Neural cell (in vitro differentiated cells): ENCODE measurements at regions not wholly inside any gene's neighbourhood (a gene's known extent, or its start where the extent isn't known, plus 50 kb on each side); places are given as distances from the start of the nearest gene placed in this dataset.

Experiments
- H2AFZ ChIP-seq: fragments of 200-600, 300-800 bp; sonication (generic), shearing (Covaris generic); 2 replicates; pipeline ENCODE4 v1.6.0; 2014; ENCODE audit warnings: low read depth, mild to moderate bottlenecking, antibody characterized with exemption, low read length, moderate library complexity
- H3F3A ChIP-seq: fragments of 200-600 bp; shearing (Covaris generic); 2 replicates; pipeline ENCODE4 v1.6.1; 2016; ENCODE audit warnings: mild to moderate bottlenecking, moderate library complexity, mixed read lengths, antibody characterized with exemption, low read length; ENCODE audit not compliant: insufficient read depth, poor library complexity, severe bottlenecking
- H3K27ac ChIP-seq: fragments of 200-600, 300-800 bp; sonication (generic), shearing (Covaris generic); 2 replicates; pipeline ENCODE4 v1.5.1; 2014; ENCODE audit warnings: mild to moderate bottlenecking, low read length, moderate library complexity
- H3K27me3 ChIP-seq: fragments of 300-800, 200-600 bp; sonication (generic), shearing (Covaris generic); 2 replicates; pipeline ENCODE4 v1.6.0; 2014; ENCODE audit warnings: mild to moderate bottlenecking, low read depth, low read length, moderate library complexity; ENCODE audit not compliant: insufficient read depth
- H3K36me3 ChIP-seq: fragments of 300-800, 200-600 bp; sonication (generic), shearing (Covaris generic); 2 replicates; pipeline ENCODE4 v1.5.1; 2014; ENCODE audit warnings: mild to moderate bottlenecking, antibody characterized with exemption, low read length, moderate library complexity; ENCODE audit not compliant: insufficient read depth
- H3K4me2 ChIP-seq: fragments of 300-800, 200-600 bp; sonication (generic), shearing (Covaris generic); 2 replicates; pipeline ENCODE4 v1.6.0; 2014; ENCODE audit warnings: mild to moderate bottlenecking, low read length
- H3K4me3 ChIP-seq: fragments of 300-800, 200-600 bp; sonication (generic), shearing (Covaris generic); 2 replicates; pipeline ENCODE4 v1.5.1; 2014; ENCODE audit warnings: mild to moderate bottlenecking, low read length, moderate library complexity
- H3K79me2 ChIP-seq: fragments of 200-600 bp; shearing (Covaris generic); replicated peaks from 2 replicates; pipeline ENCODE4 v1.6.0; 2014; ENCODE audit warnings: mild to moderate bottlenecking, low read length, moderate library complexity; ENCODE audit not compliant: insufficient read depth
- H3K9ac ChIP-seq: fragments of 300-800, 200-600 bp; sonication (generic), shearing (Covaris generic); 2 replicates; pipeline ENCODE4 v1.6.1; 2016; ENCODE audit warnings: mild to moderate bottlenecking, low read length, mixed read lengths
- H3K9me2 ChIP-seq: fragments of 200-600 bp; shearing (Covaris generic); 2 replicates; pipeline ENCODE4 v1.6.1; 2016; ENCODE audit warnings: mild to moderate bottlenecking, low read length, mixed read lengths; ENCODE audit not compliant: insufficient read depth
- H3K9me3 ChIP-seq: fragments of 200-600, 300-800 bp; sonication (generic), shearing (Covaris generic); 2 replicates; pipeline ENCODE4 v1.6.1; 2016; ENCODE audit warnings: mild to moderate bottlenecking, mixed run types, low read length, moderate library complexity, mixed read lengths
- H4K20me1 ChIP-seq: fragments of 200-600 bp; shearing (Covaris generic); 2 replicates; pipeline ENCODE4 v1.6.1; 2016; ENCODE audit warnings: mild to moderate bottlenecking, mixed run types; ENCODE audit not compliant: insufficient read depth
- EP300 ChIP-seq: fragments of 450-650 bp; conservative IDR thresholded peaks from 2 replicates; pipeline ENCODE4 v1.6.1; 2014; ENCODE audit warnings: antibody characterized with exemption, mild to moderate bottlenecking, moderate library complexity; ENCODE audit not compliant: poor library complexity, severe bottlenecking
- EZH2 ChIP-seq: fragments of 200-600, 300-800 bp; shearing (Covaris generic), sonication (generic); IDR thresholded peaks from 2 replicates; pipeline ENCODE4 v1.6.1; 2014; ENCODE audit warnings: antibody characterized with exemption, low read length, borderline replicate concordance, mild to moderate bottlenecking; ENCODE audit not compliant: insufficient read depth, poor library complexity, severe bottlenecking
- MXI1 ChIP-seq: fragments of 450-650 bp; conservative IDR thresholded peaks from 2 replicates; pipeline ENCODE4 v1.6.1; 2014; ENCODE audit warnings: antibody characterized with exemption, mild to moderate bottlenecking; ENCODE audit not compliant: poor library complexity, severe bottlenecking
- POLR2AphosphoS5 ChIP-seq: IDR thresholded peaks from 2 replicates; pipeline ENCODE4 v1.6.1; 2012
- RAD21 ChIP-seq: fragments of 450-650 bp; conservative IDR thresholded peaks from 2 replicates; pipeline ENCODE4 v1.6.1; 2014; ENCODE audit warnings: antibody characterized with exemption, mild to moderate bottlenecking, moderate library complexity
- REST ChIP-seq: IDR thresholded peaks from 2 replicates; pipeline ENCODE4 v1.6.1; 2012; ENCODE audit warnings: borderline replicate concordance
- SMC3 ChIP-seq: fragments of 450-650 bp; conservative IDR thresholded peaks from 2 replicates; pipeline ENCODE4 v1.6.1; 2014; ENCODE audit warnings: antibody characterized with exemption, mild to moderate bottlenecking, moderate library complexity; ENCODE audit not compliant: poor library complexity
- TAF1 ChIP-seq: IDR thresholded peaks from 2 replicates; pipeline ENCODE4 v1.6.1; 2012; ENCODE audit warnings: low read depth
- TF ChIP-seq, protein P1 (sequence below): fragments of 450-650 bp; IDR thresholded peaks from 2 replicates; pipeline ENCODE4 v1.5.1; 2014; ENCODE audit warnings: antibody characterized with exemption, mild to moderate bottlenecking, moderate library complexity; ENCODE audit not compliant: poor library complexity, severe bottlenecking

DNA sequence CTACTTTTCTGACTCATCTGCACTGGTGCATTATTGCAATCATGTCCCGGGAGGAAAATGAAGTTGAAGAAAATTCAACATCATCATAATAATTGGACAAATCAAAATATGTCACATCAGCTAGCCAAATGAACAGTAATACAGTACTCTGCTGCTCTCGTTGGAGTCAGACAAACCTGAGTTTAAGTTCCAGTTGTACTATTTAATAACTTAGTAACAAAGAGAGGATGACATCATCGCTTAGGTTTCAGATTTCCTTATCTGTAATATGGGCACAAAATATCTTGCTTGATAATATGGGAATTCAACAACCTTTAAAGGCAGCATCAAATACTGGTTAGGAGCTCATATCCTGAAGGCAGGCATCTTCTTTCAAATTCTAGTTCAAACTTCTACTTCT, 1248.9 kb upstream of the ACO1 start:
- no peak overlapping the region for H3K27ac ChIP-seq
- H2AFZ ChIP-seq: no peak overlapping the region
- H3K4me2 ChIP-seq: no peak overlapping the region
- no peak overlapping the region for H3K9ac ChIP-seq
- no peaks in the 10 kb centered on the region for H3K9me3 ChIP-seq
- no peaks in the 10 kb centered on the region for H3F3A ChIP-seq
- no peak for TF ChIP-seq TAF1
- H3K4me3 ChIP-seq: no peak overlapping the region
- H4K20me1 ChIP-seq: no peaks in the 10 kb centered on the region
- no peaks in the 10 kb centered on the region for H3K9me2 ChIP-seq
- no peaks in the 10 kb centered on the region for H3K79me2 ChIP-seq
- no peaks in the 10 kb centered on the region for H3K27me3 ChIP-seq
- no peaks in the 10 kb centered on the region for H3K36me3 ChIP-seq

DNA sequence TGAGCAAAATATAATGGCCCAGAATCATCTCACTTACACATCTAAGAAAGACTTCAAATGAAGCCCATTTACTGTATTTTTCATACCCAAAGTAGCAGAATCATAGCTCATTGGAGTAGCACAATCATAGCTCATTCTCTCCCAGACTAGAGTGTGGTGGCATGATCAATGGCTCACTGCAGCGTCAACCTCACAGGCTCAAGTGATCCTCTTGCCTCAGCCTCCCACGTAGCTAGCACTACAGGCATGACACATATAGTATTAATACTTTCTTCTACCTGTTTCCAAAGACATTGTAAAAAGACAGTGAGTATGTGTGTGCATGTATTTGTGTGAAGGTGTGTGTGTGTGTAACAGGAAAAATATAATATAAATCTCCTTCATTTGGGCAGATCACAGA, 1247.9 kb upstream of the ACO1 start:
- no peaks in the 10 kb centered on the region for H3K79me2 ChIP-seq
- H3K27me3 ChIP-seq: no peaks in the 10 kb centered on the region
- no peak overlapping the region for H3K9ac ChIP-seq
- H4K20me1 ChIP-seq: no peaks in the 10 kb centered on the region
- no peaks in the 10 kb centered on the region for H3K9me2 ChIP-seq
- H3F3A ChIP-seq: no peaks in the 10 kb centered on the region
- H3K27ac ChIP-seq: no peak overlapping the region
- H3K9me3 ChIP-seq: no peaks in the 10 kb centered on the region
- no peaks in the 10 kb centered on the region for H3K36me3 ChIP-seq
- no peak overlapping the region for H2AFZ ChIP-seq
- H3K4me3 ChIP-seq: no peak overlapping the region
- H3K4me2 ChIP-seq: no peak overlapping the region
- TF ChIP-seq REST: no peak

DNA sequence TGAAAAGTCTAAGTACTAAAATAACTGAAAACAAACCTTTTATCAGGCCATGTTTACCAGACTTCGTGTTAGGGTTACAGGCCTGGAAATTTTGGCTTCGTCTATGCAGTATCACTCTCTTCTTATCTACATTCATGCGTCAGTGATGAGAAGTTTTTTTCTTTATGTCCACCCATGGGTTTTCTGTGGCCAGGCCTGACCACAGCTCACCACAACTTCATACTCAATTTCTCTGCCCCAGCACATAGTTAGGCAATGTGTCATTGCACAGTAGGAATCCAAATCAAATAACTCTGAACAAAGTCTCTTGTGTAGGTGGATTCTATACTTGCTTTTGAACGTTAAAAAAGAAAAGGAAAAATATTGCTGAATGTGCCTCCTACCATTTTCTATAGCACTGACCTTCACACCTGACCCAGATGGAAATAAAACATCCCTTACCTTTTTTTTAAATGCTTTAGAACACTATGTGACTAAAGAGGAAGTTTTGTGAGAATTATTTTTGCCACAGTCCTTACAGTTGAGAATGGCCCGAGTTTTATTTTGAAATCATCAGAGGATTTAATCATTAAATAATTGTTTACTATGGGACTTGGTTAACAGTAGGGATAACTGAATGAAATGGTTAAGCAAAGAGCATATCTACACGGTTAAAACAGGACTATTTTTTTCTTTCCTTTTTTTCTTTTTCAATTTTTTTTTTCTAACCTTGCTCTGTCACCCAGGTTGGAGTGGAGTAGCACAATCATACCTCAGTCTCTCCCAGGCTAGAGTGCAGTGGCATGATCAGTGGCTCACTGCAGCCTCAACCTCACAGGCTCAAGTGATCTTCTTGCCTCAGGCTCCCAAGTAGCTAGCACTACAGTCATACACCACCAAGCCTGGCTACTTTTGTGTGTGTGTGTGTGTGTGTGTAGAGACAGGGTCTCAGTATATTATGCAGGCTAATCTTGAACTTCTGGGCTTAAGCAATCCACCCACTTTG, 1247.0 kb upstream of the ACO1 start:
- no peak overlapping the region for H2AFZ ChIP-seq
- no peak overlapping the region for H3K9ac ChIP-seq
- no peaks in the 10 kb centered on the region for H3K36me3 ChIP-seq
- H3K4me2 ChIP-seq: no peak overlapping the region
- no peak overlapping the region for H3K4me3 ChIP-seq
- no peak overlapping the region for H3K27ac ChIP-seq
- H4K20me1 ChIP-seq: no peaks in the 10 kb centered on the region
- H3K27me3 ChIP-seq: no peaks in the 10 kb centered on the region
- TF ChIP-seq REST: no peak
- no peak for TF ChIP-seq EZH2
- TF ChIP-seq SMC3: no peak
- no peak for TF ChIP-seq RAD21
- TF ChIP-seq EP300: no peak
- TF ChIP-seq, protein P1, sequence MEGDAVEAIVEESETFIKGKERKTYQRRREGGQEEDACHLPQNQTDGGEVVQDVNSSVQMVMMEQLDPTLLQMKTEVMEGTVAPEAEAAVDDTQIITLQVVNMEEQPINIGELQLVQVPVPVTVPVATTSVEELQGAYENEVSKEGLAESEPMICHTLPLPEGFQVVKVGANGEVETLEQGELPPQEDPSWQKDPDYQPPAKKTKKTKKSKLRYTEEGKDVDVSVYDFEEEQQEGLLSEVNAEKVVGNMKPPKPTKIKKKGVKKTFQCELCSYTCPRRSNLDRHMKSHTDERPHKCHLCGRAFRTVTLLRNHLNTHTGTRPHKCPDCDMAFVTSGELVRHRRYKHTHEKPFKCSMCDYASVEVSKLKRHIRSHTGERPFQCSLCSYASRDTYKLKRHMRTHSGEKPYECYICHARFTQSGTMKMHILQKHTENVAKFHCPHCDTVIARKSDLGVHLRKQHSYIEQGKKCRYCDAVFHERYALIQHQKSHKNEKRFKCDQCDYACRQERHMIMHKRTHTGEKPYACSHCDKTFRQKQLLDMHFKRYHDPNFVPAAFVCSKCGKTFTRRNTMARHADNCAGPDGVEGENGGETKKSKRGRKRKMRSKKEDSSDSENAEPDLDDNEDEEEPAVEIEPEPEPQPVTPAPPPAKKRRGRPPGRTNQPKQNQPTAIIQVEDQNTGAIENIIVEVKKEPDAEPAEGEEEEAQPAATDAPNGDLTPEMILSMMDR: no peak
- TF ChIP-seq MXI1: no peak
- no peak for TF ChIP-seq TAF1
- TF ChIP-seq POLR2AphosphoS5: no peak
- H3K9me2 ChIP-seq: no peaks in the 10 kb centered on the region
- H3K9me3 ChIP-seq: no peaks in the 10 kb centered on the region
- H3K79me2 ChIP-seq: no peaks in the 10 kb centered on the region
- H3F3A ChIP-seq: no peaks in the 10 kb centered on the region
